Keratinocyte (primary cell): ENCODE measurements at regions not wholly inside any gene's neighbourhood (a gene's known extent, or its start where the extent isn't known, plus 50 kb on each side); places are given as distances from the start of the nearest gene placed in this dataset.

ENCODE experiments used
- DNase-seq: peaks from one replicate; pipeline ENCODE4 v3.0.0-alpha.2; 2011; ENCODE audit warnings: low read depth, missing footprints, low spot score
- FAIRE-seq: peaks from 2 replicates; lab custom pipeline; 2011; peaks lifted over from hg19 to GRCh38; lab: Jason Lieb, UNC
- H2AFZ ChIP-seq: 2 replicates; pipeline ENCODE4 v1.6.0; 2012; ENCODE audit warnings: low read length, control low read depth, inconsistent platforms; ENCODE audit not compliant: control insufficient read depth
- H3K27ac ChIP-seq: 2 replicates; pipeline ENCODE4 v1.5.1; 2011; ENCODE audit warnings: low read length; ENCODE audit not compliant: control insufficient read depth, insufficient read depth
- H3K27me3 ChIP-seq: 3 replicates; pipeline ENCODE4 v1.6.0; 2011; ENCODE audit warnings: low read length; ENCODE audit not compliant: control insufficient read depth, insufficient read depth; ENCODE audit errors: extremely low read depth
- H3K36me3 ChIP-seq, 2 experiments: 2 replicates in 1 of 2; 3 replicates in 1 of 2; pipeline ENCODE4 v1.5.1; 2011; ENCODE audit warnings: low read length in 2 of 2, mild to moderate bottlenecking in 1 of 2; ENCODE audit not compliant: control insufficient read depth in 2 of 2, insufficient read depth in 2 of 2; ENCODE audit errors: extremely low read depth in 1 of 2
- H3K4me1 ChIP-seq: 3 replicates; pipeline ENCODE4 v1.5.1; 2011; ENCODE audit warnings: low read length; ENCODE audit not compliant: control insufficient read depth, insufficient read depth; ENCODE audit errors: extremely low read depth
- H3K4me2 ChIP-seq: 3 replicates; pipeline ENCODE4 v1.6.0; 2011; ENCODE audit warnings: low read depth, low read length; ENCODE audit not compliant: control insufficient read depth, insufficient read depth; ENCODE audit errors: extremely low read depth
- H3K4me3 ChIP-seq, 3 experiments: fragments of 200-600 bp in 1 of 3; sonication (generic) in 1 of 3; 2 replicates in 2 of 3; 3 replicates in 1 of 3; pipeline ENCODE4 v1.5.1; 2011 to 2016; ENCODE audit warnings: low read length in 3 of 3, mild to moderate bottlenecking in 3 of 3, control low read depth in 2 of 3, inconsistent platforms in 1 of 3, low read depth in 1 of 3, mixed read lengths in 1 of 3, mixed run types in 1 of 3, moderate library complexity in 1 of 3; ENCODE audit not compliant: control insufficient read depth in 2 of 3, insufficient read depth in 2 of 3; ENCODE audit errors: extremely low read depth in 1 of 3
- H3K79me2 ChIP-seq: 2 replicates; pipeline ENCODE4 v1.6.0; 2012; ENCODE audit warnings: low read length; ENCODE audit not compliant: control insufficient read depth, insufficient read depth
- H3K9ac ChIP-seq: 3 replicates; pipeline ENCODE4 v1.6.0; 2011; ENCODE audit warnings: low read length; ENCODE audit not compliant: control insufficient read depth, insufficient read depth; ENCODE audit errors: extremely low read depth
- H3K9me1 ChIP-seq: 3 replicates; pipeline ENCODE4 v1.6.0; 2011; ENCODE audit warnings: low read length; ENCODE audit not compliant: control insufficient read depth, insufficient read depth; ENCODE audit errors: extremely low read depth
- H3K9me3 ChIP-seq: 2 replicates; pipeline ENCODE4 v1.5.1; 2012; ENCODE audit warnings: low read depth, low read length; ENCODE audit not compliant: control insufficient read depth
- H4K20me1 ChIP-seq: 3 replicates; pipeline ENCODE4 v1.6.0; 2011; ENCODE audit warnings: low read length; ENCODE audit not compliant: control insufficient read depth, insufficient read depth; ENCODE audit errors: extremely low read depth
- CTCF ChIP-seq, 3 experiments: IDR thresholded peaks in 1 of 3; conservative IDR thresholded peaks in 1 of 3; optimal IDR thresholded peaks in 1 of 3; 2 replicates in 2 of 3; 3 replicates in 1 of 3; pipeline versions ENCODE3 to v1.5.1; 2011; ENCODE audit warnings: low read length in 3 of 3, mild to moderate bottlenecking in 3 of 3, moderate library complexity in 2 of 3, control low read depth in 1 of 3, inconsistent platforms in 1 of 3; ENCODE audit not compliant: insufficient read depth in 2 of 3; ENCODE audit errors: extremely low read depth in 1 of 3
- EZH2 ChIP-seq: IDR thresholded peaks from one replicate; pipeline ENCODE4 v1.6.1; 2012; ENCODE audit warnings: inconsistent platforms, mild to moderate bottlenecking, low read length, moderate library complexity
- dilution Hi-C: fragments of 300-500 bp; cut with MboI; formaldehyde crosslinking; loops from one replicate; pipeline ENCODE4 v1.7.0; 2020; ENCODE audit warnings: low sequenced_read_pairs; ENCODE audit not compliant: extremely low pct_ligation_motif_present

DNA sequence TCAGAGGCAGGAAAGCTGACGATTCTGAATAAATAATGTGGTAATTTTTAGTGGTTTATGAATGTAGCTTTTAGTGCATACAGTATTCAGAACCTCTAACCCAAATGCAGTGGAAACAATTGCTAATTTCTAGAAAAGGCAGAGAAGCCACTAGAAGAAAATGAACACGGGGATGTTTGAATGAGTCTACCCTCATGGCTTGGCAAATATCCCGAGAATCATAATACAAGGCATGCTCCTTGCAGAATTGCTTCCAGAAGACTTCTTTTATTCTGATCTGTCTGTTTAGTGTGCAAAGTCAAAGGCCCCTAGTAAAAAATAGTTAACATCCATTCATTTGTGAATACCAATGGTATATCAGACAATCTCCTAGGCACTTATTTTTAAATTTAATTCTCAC, 246.8 kb downstream of the LMO4 start:
- no peaks in the 10 kb centered on the region for H3K27me3 ChIP-seq
- no peaks in the 10 kb centered on the region for H3K4me1 ChIP-seq
- H3K36me3 ChIP-seq = no peaks in the 10 kb centered on the region
- H3K9me1 ChIP-seq = no peaks in the 10 kb centered on the region
- FAIRE-seq = no peak
- no peak overlapping the region for H2AFZ ChIP-seq
- H3K9ac ChIP-seq = no peak overlapping the region
- no peak for DNase-seq
- H3K4me2 ChIP-seq = no peak overlapping the region
- H3K9me3 ChIP-seq = no peaks in the 10 kb centered on the region
- TF ChIP-seq CTCF (optimal IDR thresholded peaks at IDR 0.05 in 1 of 3, IDR thresholded peaks at IDR 0.05 in 1 of 3, conservative IDR thresholded peaks at IDR 0.05 in 1 of 3; ENCODE audit: extremely low read depth in 1 of 3, insufficient read depth in 2 of 3, low read length in 3 of 3) (no peak), EZH2 (no peak)
- H3K79me2 ChIP-seq = no peaks in the 10 kb centered on the region
- no peak overlapping the region for H3K27ac ChIP-seq
- no peak overlapping the region for H3K4me3 ChIP-seq
- H4K20me1 ChIP-seq = no peaks in the 10 kb centered on the region
- dilution Hi-C loops = no loop called here

GRCh38 chr1:87578464-87578863, 249.8 kb downstream of the LMO4 start:
- TF ChIP-seq CTCF (optimal IDR thresholded peaks at IDR 0.05 in 1 of 3, IDR thresholded peaks at IDR 0.05 in 1 of 3, conservative IDR thresholded peaks at IDR 0.05 in 1 of 3; ENCODE audit: extremely low read depth in 1 of 3, insufficient read depth in 2 of 3, low read length in 3 of 3) = no peak
- TF ChIP-seq EZH2 = no peak
- no peak overlapping the region for H3K9ac ChIP-seq
- no peak overlapping the region for H3K27ac ChIP-seq
- no peak overlapping the region for H2AFZ ChIP-seq
- H3K4me1 ChIP-seq = no peaks in the 10 kb centered on the region
- dilution Hi-C loops = no loop called here
- H3K4me2 ChIP-seq = no peak overlapping the region
- DNase-seq (no peak), FAIRE-seq (no peak)
- H4K20me1 ChIP-seq = no peaks in the 10 kb centered on the region
- H3K9me1 ChIP-seq = no peaks in the 10 kb centered on the region
- H3K36me3 ChIP-seq = no peaks in the 10 kb centered on the region
- H3K79me2 ChIP-seq = no peaks in the 10 kb centered on the region
- no peaks in the 10 kb centered on the region for H3K9me3 ChIP-seq
- H3K27me3 ChIP-seq = no peaks in the 10 kb centered on the region
- no peak overlapping the region for H3K4me3 ChIP-seq
